Right lobe of liver (tissue), 6 donors: ENCODE measurements at regions not wholly inside any gene's neighbourhood (a gene's known extent, or its start where the extent isn't known, plus 50 kb on each side); places are given as distances from the start of the nearest gene placed in this dataset.

Experiments used
- ATAC-seq, 4 donors: fragments of 200-7000 bp; cut with Tn5 transposase; one replicate each; pipeline ENCODE4 v1.9.1; 2020; ENCODE audit warnings: mild to moderate bottlenecking in 4 of 4, moderate library complexity in 4 of 4
- DNase-seq, 3 donors: peaks; one replicate each; pipeline ENCODE4 v3.0.0-alpha.2; 2020
- H3K27ac ChIP-seq, 3 donors: fragments of 200-600 bp; one replicate each; pipeline ENCODE4 v1.8.0; 2022
- H3K27me3 ChIP-seq, 2 donors: fragments of 200-600 bp; one replicate each; pipeline ENCODE4 v1.8.0; 2022
- H3K36me3 ChIP-seq, 4 donors: fragments of 200-600 bp; sonication (generic) in 1 of 4; one replicate each; pipeline versions ENCODE4 v1.5.1 to v1.8.0; 2017 to 2022; ENCODE audit warnings: control low read depth in 1 of 4
- H3K4me1 ChIP-seq, 4 donors: fragments of 200-600 bp; sonication (generic) in 1 of 4; one replicate each; pipeline versions ENCODE4 v1.5.1 to v1.8.0; 2017 to 2022; ENCODE audit warnings: control low read depth in 1 of 4
- H3K4me3 ChIP-seq, 3 donors: fragments of 200-600 bp; one replicate each; pipeline ENCODE4 v1.8.0; 2022
- H3K9me3 ChIP-seq, 4 donors: fragments of 200-600 bp; sonication (generic) in 1 of 4; one replicate each; pipeline versions ENCODE4 v1.5.1 to v1.8.0; 2017 to 2022; ENCODE audit warnings: control low read depth in 1 of 4
- POLR2A ChIP-seq: fragments of 450-650 bp; IDR thresholded peaks from one replicate; pipeline ENCODE4 v1.6.1; 2017; ENCODE audit warnings: antibody characterized with exemption, mild to moderate bottlenecking
- WGBS: methylation state at CpG from one replicate; pipeline ENCODE4 v1.1.6; 2018; ENCODE audit warnings: low coverage, low lambda C conversion rate; ENCODE audit not compliant: insufficient coverage; ENCODE audit errors: missing lambda C conversion rate; 5-methylcytosine and 5-hydroxymethylcytosine counted together
- intact Hi-C, 2 donors: fragments of 100-400 bp; cut with DNase I; formaldehyde crosslinking; loops; one replicate each; pipeline versions ENCODE4 v1.11.2 to v1.14.1; 2022
- TF ChIP-seq, protein P1 (sequence below), 4 donors: fragments of 200-600 bp in 3 of 4; fragments of 450-650 bp in 1 of 4; IDR thresholded peaks; one replicate each; pipeline versions ENCODE4 v1.5.1 to v1.8.0; 2016 to 2022; ENCODE audit warnings: antibody characterized with exemption in 4 of 4, mild to moderate bottlenecking in 2 of 4
- donor health status: DM: no; HTN: yes; CAD: no.
- donor health status: DM: no; HTN: no; CAD: no.
- donor health status: DM: no; HTN: no; CAD: no.
- donor health status: DM: no; HTN: yes; CAD: no.
- donor health status: DM: no; HTN: yes; CAD: no.

DNA sequence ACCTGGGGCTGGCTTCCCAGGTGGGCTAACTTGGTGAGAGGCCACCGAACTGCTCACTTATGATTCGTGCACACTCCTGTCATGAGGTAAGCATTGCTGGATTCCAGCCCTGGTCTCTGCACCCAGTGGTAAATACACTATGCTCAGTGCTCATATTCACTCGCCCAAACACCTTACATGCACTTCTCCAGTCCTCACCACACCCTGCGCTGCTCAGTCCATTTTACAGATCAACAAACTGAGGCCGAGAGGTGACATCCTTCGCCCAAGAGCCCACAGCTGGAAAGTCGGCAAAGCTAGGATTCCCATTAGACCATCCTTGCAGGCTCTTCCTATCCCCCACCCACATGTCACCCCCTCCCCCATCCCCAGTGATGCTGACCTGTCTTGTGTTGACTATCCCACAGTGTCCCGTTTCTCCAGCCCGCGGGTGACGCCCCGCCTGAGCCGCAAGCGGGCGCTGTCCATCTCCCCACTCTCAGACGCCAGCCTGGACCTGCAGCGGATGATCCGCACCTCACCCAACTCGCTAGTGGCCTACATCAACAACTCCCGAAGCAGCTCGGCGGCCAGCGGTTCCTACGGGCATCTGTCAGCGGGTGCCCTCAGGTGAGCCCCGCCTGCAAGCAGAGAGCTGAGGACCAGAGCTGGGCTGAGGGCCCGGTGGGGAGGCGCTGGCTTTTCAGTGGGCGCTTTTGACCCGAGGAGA lies 232.8 kb downstream of the GLI2 start:
- 62% methylated on average over 8 of the region's 30 CpGs for WGBS
- ATAC-seq, result no peak
- H3K36me3 ChIP-seq, result no peaks in the 10 kb centered on the region
- no peaks in the 10 kb centered on the region for H3K4me1 ChIP-seq
- intact Hi-C loops, result no loop called here
- H3K27ac ChIP-seq, result no peak overlapping the region
- no peaks in the 10 kb centered on the region for H3K27me3 ChIP-seq
- no peak overlapping the region for H3K4me3 ChIP-seq
- TF ChIP-seq POLR2A, result no peak
- TF ChIP-seq, protein P1, sequence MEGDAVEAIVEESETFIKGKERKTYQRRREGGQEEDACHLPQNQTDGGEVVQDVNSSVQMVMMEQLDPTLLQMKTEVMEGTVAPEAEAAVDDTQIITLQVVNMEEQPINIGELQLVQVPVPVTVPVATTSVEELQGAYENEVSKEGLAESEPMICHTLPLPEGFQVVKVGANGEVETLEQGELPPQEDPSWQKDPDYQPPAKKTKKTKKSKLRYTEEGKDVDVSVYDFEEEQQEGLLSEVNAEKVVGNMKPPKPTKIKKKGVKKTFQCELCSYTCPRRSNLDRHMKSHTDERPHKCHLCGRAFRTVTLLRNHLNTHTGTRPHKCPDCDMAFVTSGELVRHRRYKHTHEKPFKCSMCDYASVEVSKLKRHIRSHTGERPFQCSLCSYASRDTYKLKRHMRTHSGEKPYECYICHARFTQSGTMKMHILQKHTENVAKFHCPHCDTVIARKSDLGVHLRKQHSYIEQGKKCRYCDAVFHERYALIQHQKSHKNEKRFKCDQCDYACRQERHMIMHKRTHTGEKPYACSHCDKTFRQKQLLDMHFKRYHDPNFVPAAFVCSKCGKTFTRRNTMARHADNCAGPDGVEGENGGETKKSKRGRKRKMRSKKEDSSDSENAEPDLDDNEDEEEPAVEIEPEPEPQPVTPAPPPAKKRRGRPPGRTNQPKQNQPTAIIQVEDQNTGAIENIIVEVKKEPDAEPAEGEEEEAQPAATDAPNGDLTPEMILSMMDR (IDR thresholded peaks at IDR 0.05), result no peak
- DNase-seq, result no peak
- H3K9me3 ChIP-seq, result no peaks in the 10 kb centered on the region

- Histone ChIP-seq H3K36me3 (no peaks in the 10 kb centered on the region), H3K4me3 (no peak overlapping the region), H3K27ac (no peak overlapping the region), H3K9me3 (no peaks in the 10 kb centered on the region), H3K27me3 (no peaks in the 10 kb centered on the region), H3K4me1 (no peaks in the 10 kb centered on the region)
- no peak for TF ChIP-seq POLR2A
- TF ChIP-seq, protein P1 (IDR thresholded peaks at IDR 0.05), result no peak
- 58% methylated on average over 7 of the region's 14 CpGs for WGBS
- ATAC-seq, result no peak
- no peak for DNase-seq
- intact Hi-C loops, result no loop called here
Measured at GRCh38 chr2:120969613-120970355, 234.1 kb downstream of the GLI2 start.

- DNase-seq (no peak), ATAC-seq (no peak)
- no peak for TF ChIP-seq POLR2A
- no peak overlapping the region for H3K4me3 ChIP-seq
- no CpG with 5 or more reads among the region's 12 CpGs for WGBS
- intact Hi-C loops, result no loop called here
- H3K9me3 ChIP-seq, result no peaks in the 10 kb centered on the region
- no peaks in the 10 kb centered on the region for H3K36me3 ChIP-seq
- H3K27me3 ChIP-seq, result no peaks in the 10 kb centered on the region
- no peak overlapping the region for H3K27ac ChIP-seq
- no peaks in the 10 kb centered on the region for H3K4me1 ChIP-seq
Measured at GRCh38 chr2:120971866-120972265, 236.2 kb downstream of the GLI2 start.

DNA sequence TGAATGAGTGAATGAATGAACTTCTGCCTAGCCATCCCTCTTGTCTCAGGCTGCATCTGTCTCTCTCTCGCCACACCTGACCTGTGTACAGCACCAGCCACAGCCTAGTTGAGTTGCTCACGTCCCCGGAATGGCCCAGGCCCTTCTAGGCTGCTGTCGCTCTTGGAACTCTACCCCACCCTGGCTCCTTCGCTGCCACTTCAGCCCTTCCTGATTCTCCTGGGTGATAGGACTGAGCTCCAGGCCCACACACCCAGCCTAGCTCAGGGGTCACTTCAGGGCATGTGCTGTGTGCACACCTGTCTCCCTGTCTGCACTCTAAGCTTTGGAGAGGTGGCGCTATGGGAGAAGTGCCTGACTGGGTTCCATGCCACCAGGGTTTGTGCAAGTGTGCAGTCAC lies 236.6 kb downstream of the GLI2 start:
- no peak overlapping the region for H3K27ac ChIP-seq
- H3K36me3 ChIP-seq, result no peaks in the 10 kb centered on the region
- TF ChIP-seq, protein P1 (IDR thresholded peaks at IDR 0.05), result no peak
- TF ChIP-seq POLR2A, result no peak
- 100% methylated on average over 3 of the region's 6 CpGs for WGBS
- no peaks in the 10 kb centered on the region for H3K9me3 ChIP-seq
- H3K4me1 ChIP-seq, result no peaks in the 10 kb centered on the region
- DNase-seq, result no peak
- H3K4me3 ChIP-seq, result no peak overlapping the region
- no peak for ATAC-seq
- H3K27me3 ChIP-seq, result no peaks in the 10 kb centered on the region
- intact Hi-C loops, result no loop called here

DNA sequence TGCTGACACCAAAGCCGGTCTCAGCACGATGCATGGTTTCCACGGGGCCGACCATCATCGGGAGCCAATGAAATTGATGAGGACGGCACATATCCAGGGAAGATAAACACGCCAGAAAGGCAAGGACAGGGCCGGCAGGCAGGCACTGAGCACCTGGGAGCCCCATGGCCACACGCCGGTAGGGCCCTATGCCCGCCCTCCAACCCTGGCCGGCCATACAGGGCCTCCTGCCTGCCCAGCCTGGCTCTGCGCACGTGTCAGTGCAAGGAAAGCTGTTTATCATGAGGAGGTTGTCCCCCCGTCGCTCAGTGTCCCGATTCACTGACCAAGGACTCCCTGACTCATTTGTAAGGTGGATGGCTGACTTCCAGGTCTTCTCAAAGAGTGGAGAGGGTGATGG lies 237.5 kb downstream of the GLI2 start:
- no peaks in the 10 kb centered on the region for H3K9me3 ChIP-seq
- H3K4me1 ChIP-seq, result no peaks in the 10 kb centered on the region
- no peak overlapping the region for H3K4me3 ChIP-seq
- H3K27ac ChIP-seq, result no peak overlapping the region
- WGBS, result 92% methylated on average over 11 of the region's 17 CpGs
- DNase-seq (no peak), ATAC-seq (no peak)
- no peaks in the 10 kb centered on the region for H3K27me3 ChIP-seq
- intact Hi-C loops, result no loop called here
- no peak for TF ChIP-seq POLR2A
- TF ChIP-seq, protein P1 (IDR thresholded peaks at IDR 0.05), result no peak
- no peaks in the 10 kb centered on the region for H3K36me3 ChIP-seq
